Cardiac muscle cell (in vitro differentiated cells and primary cell): ENCODE measurements at regions not wholly inside any gene's neighbourhood (a gene's known extent, or its start where the extent isn't known, plus 50 kb on each side); places are given as distances from the start of the nearest gene placed in this dataset.

Experiments
- DNase-seq, 2 donors: peaks; one replicate each; pipeline versions ENCODE4 v3.0.0 to v3.0.0-alpha.2; 2010 to 2017; ENCODE audit warnings: low read depth in 1 of 2, low spot score in 1 of 2
- H3K27ac ChIP-seq: fragments of 200-600 bp; sonication (generic); 2 replicates; pipeline ENCODE4 v1.5.1; 2016
- H3K27me3 ChIP-seq: fragments of 200-600 bp; sonication (generic); 2 replicates; pipeline ENCODE4 v1.6.0; 2016; ENCODE audit warnings: control low read depth
- H3K36me3 ChIP-seq: fragments of 200-600 bp; sonication (generic); 2 replicates; pipeline ENCODE4 v1.5.1; 2016; ENCODE audit warnings: control low read depth
- H3K4me1 ChIP-seq: fragments of 200-600 bp; sonication (generic); 2 replicates; pipeline ENCODE4 v1.8.1; 2017; ENCODE audit warnings: low read depth, mild to moderate bottlenecking, mixed run types
- H3K4me3 ChIP-seq: fragments of 200-600 bp; sonication (generic); 2 replicates; pipeline ENCODE4 v1.5.1; 2016; ENCODE audit warnings: mild to moderate bottlenecking
- H3K9me3 ChIP-seq: fragments of 200-600 bp; sonication (generic); 2 replicates; pipeline ENCODE4 v1.5.1; 2017; ENCODE audit warnings: low read depth, mild to moderate bottlenecking, control low read depth
- CTCF ChIP-seq: IDR thresholded peaks from 2 replicates; pipeline ENCODE4 v1.5.1; 2012; ENCODE audit warnings: low read depth, mild to moderate bottlenecking, low read length

GRCh38 chrX:10047631-10048030, 80.5 kb downstream of the CLDN34 start:
- Histone ChIP-seq H3K9me3 (no peaks in the 10 kb centered on the region), H3K4me3 (no peak overlapping the region), H3K27me3 (no peaks in the 10 kb centered on the region), H3K36me3 (no peaks in the 10 kb centered on the region), H3K4me1 (peaks cover 17% of the 10 kb centered on the region), H3K27ac (no peak overlapping the region)
- no peak for TF ChIP-seq CTCF
- DNase-seq = no peak

DNA sequence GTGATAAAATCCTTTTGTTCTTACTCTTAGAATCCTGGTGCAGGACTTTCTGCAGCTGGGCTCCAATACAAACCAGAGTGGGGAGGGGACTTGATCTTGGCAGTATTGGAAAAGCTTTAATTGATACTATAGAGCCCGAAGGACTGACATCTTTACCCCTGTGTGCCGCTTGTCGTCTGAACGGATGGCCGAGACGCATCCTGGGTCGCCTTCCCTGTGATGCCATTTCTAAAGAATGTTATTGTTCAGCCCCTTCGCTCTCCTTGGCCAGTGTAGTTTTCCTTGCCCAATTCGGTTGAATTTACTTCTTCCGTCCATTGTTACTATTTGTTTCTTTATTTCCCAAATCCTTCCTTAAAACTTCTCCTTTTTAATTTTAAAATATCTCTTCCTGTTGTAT, 80.9 kb downstream of the CLDN34 start:
- DNase-seq = peak in 1 of 2 donors; percentile 18
- H3K4me3 ChIP-seq = no peak overlapping the region

DNA sequence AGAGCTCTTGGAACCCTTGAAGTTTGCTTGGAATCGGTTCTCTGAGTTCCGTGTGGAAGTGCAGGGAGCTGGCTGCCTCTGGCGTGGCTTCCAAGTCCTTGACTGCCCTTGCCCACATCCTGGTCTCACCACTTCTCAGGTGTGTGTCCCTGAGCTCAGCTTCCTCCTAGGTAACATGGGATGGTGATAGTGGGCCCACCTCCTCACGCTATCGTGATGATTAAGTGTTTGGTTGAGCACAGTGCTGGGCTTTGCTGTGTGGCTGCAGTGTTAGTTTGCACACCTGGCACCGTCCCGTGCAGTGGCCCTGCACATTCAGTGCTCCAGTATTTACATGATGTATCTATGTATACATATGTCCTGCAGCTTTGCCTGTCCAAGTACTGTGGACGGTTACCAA, 81.5 kb downstream of the CLDN34 start:
- Histone ChIP-seq H3K36me3 (no peaks in the 10 kb centered on the region), H3K27me3 (no peaks in the 10 kb centered on the region), H3K4me1 (peaks cover 12% of the 10 kb centered on the region), H3K9me3 (no peaks in the 10 kb centered on the region), H3K4me3 (no peak overlapping the region), H3K27ac (no peak overlapping the region)
- TF ChIP-seq CTCF = no peak
- DNase-seq = no peak

More for the DNA sequence above, 80.9 kb downstream of the CLDN34 start:
- no peaks in the 10 kb centered on the region for H3K27me3 ChIP-seq
- H3K9me3 ChIP-seq = no peaks in the 10 kb centered on the region
- H3K27ac ChIP-seq = no peak overlapping the region
- TF ChIP-seq CTCF = no peak
- peaks cover 16% of the 10 kb centered on the region for H3K4me1 ChIP-seq
- H3K36me3 ChIP-seq = no peaks in the 10 kb centered on the region

- Histone ChIP-seq H3K27me3 (no peaks in the 10 kb centered on the region), H3K36me3 (no peaks in the 10 kb centered on the region), H3K9me3 (no peaks in the 10 kb centered on the region), H3K27ac (no peak overlapping the region), H3K4me3 (no peak overlapping the region), H3K4me1 (peaks cover 12% of the 10 kb centered on the region)
- TF ChIP-seq CTCF = no peak
- DNase-seq = no peak
These were observed 82.1 kb downstream of the CLDN34 start for GRCh38 chrX:10049236-10049635.

DNA sequence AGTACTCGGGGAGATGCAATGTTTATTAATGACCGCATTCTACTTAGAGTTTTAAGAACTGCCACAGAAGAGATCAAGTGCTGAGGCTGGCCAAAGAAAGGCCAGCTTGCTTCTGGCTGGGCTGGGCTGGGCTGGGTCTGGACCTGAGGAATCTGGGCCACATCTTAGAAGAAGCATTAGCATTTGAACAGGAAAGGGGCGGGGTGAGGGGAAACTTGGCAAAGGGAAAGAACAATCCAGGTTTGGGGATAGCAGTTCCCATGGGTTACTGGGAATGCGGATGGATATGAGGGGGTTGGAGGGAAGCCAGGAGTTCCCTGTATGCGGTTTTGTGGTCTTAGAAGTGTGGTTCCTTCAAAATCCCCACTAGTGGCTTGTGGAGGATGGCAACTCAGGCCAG, 83.3 kb downstream of the CLDN34 start:
- TF ChIP-seq CTCF = no peak
- Histone ChIP-seq H3K9me3 (no peaks in the 10 kb centered on the region), H3K27ac (no peak overlapping the region), H3K4me3 (no peak overlapping the region), H3K4me1 (peaks cover 12% of the 10 kb centered on the region), H3K36me3 (no peaks in the 10 kb centered on the region), H3K27me3 (no peaks in the 10 kb centered on the region)
- DNase-seq = peak in 1 of 2 donors; percentile 75
